OCI-LY1 (cell line): ENCODE measurements at regions not wholly inside any gene's neighbourhood (a gene's known extent, or its start where the extent isn't known, plus 50 kb on each side); places are given as distances from the start of the nearest gene placed in this dataset.

Experiments
- EZH2 ChIP-seq: fragments of 200-600 bp; sonication (generic), shearing (Covaris generic); IDR thresholded peaks from 2 replicates; pipeline ENCODE4 v1.8.0; 2017; ENCODE audit warnings: borderline replicate concordance, mixed run types, mild to moderate bottlenecking, antibody characterized with exemption, low read length, moderate library complexity, mixed read lengths
- TF ChIP-seq, protein P1 (sequence below): fragments of 200-600 bp; sonication (generic), shearing (Covaris generic); IDR thresholded peaks from 2 replicates; pipeline ENCODE4 v1.5.1; 2017; ENCODE audit warnings: mild to moderate bottlenecking, antibody characterized with exemption, low read length, moderate library complexity, mixed read lengths

DNA sequence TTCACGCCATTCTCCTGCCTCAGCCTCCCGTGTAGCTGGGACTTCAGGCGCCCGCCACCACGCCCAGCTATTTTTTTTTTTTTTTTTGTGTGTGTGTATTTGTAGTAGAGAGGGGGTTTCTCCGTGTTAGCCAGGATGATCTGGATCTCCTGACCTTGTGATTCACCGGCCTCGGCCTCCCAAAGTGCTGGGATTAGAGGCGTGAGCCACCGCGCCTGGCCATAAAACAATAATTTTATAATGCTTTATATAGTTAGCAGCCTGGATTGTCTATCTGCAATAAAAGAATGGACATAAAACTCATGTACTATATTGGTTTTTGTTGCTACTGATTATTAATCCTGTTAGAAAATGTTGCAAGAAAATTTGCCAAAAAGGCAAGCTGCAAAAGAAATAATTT is 195.9 kb upstream of the BANK1 start:
- TF ChIP-seq EZH2: no peak
- TF ChIP-seq, protein P1, sequence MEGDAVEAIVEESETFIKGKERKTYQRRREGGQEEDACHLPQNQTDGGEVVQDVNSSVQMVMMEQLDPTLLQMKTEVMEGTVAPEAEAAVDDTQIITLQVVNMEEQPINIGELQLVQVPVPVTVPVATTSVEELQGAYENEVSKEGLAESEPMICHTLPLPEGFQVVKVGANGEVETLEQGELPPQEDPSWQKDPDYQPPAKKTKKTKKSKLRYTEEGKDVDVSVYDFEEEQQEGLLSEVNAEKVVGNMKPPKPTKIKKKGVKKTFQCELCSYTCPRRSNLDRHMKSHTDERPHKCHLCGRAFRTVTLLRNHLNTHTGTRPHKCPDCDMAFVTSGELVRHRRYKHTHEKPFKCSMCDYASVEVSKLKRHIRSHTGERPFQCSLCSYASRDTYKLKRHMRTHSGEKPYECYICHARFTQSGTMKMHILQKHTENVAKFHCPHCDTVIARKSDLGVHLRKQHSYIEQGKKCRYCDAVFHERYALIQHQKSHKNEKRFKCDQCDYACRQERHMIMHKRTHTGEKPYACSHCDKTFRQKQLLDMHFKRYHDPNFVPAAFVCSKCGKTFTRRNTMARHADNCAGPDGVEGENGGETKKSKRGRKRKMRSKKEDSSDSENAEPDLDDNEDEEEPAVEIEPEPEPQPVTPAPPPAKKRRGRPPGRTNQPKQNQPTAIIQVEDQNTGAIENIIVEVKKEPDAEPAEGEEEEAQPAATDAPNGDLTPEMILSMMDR: no peak
